K562 (cell line): ENCODE measurements at regions not wholly inside any gene's neighbourhood (a gene's known extent, or its start where the extent isn't known, plus 50 kb on each side); places are given as distances from the start of the nearest gene placed in this dataset.

Source experiments
- ATAC-seq: fragments of 200-7000 bp; cut with Tn5 transposase; 3 replicates; pipeline ENCODE4 v1.9.1; 2020; ENCODE audit warnings: moderate library complexity
- BruUV-seq: library from RNA; stranded (reverse); fragments of 400-500 nt; replicated peaks from 2 replicates; lab custom pipeline; 2021; lab: Mats Ljungman, UMichigan
- CTCF ChIA-PET: fragments of 300-600 bp; formaldehyde crosslinking; extraction: SDS; loops from one replicate; lab custom pipeline; 2021; ENCODE audit warnings: low intra/inter-chr PET ratio; lab: Yijun Ruan, JAX
- POLR2A ChIA-PET: fragments of 300-600, 350-650 bp; sonication (Branson Sonifier 250); formaldehyde crosslinking; extraction: SDS; loops from one replicate; lab custom pipeline; 2021; ENCODE audit warnings: antibody characterized with exemption, inconsistent platforms; lab: Yijun Ruan, JAX
- DNase-seq, 4 experiments: peaks; one replicate each; pipeline versions ENCODE4 v3.0.0 to v3.0.0-alpha.2; 2011 to 2018; ENCODE audit warnings: low spot score in 3 of 4, mixed read lengths in 3 of 4; ENCODE audit errors: extremely low read depth in 1 of 4
- FAIRE-seq: peaks from 2 replicates; lab custom pipeline; 2011; peaks lifted over from hg19 to GRCh38; lab: Jason Lieb, UNC
- H2AFZ ChIP-seq: 2 replicates; pipeline ENCODE4 v1.6.0; 2011; ENCODE audit warnings: low read depth, low read length, control low read depth, inconsistent platforms
- H3K27ac ChIP-seq: fragments of 200-600 bp; 3 replicates; pipeline ENCODE4 v1.8.0; 2011; ENCODE audit warnings: low read depth, mild to moderate bottlenecking, control low read depth, inconsistent platforms, low read length, moderate library complexity, mixed read lengths; ENCODE audit errors: extremely low read depth
- H3K27me3 ChIP-seq, 2 experiments: fragments of 300-600 bp in 1 of 2; 2 replicates in 1 of 2; 3 replicates in 1 of 2; pipeline versions ENCODE4 v1.6.0 to v1.8.0; 2011; ENCODE audit warnings: inconsistent platforms in 2 of 2, low read length in 2 of 2, mild to moderate bottlenecking in 1 of 2, mixed read lengths in 1 of 2, moderate library complexity in 1 of 2; ENCODE audit not compliant: control insufficient read depth in 2 of 2, insufficient read depth in 2 of 2
- H3K36me3 ChIP-seq: fragments of 300-600 bp; 3 replicates; pipeline ENCODE4 v1.8.0; 2011; ENCODE audit warnings: mild to moderate bottlenecking, low read length, inconsistent platforms; ENCODE audit not compliant: control insufficient read depth, insufficient read depth
- H3K4me1 ChIP-seq, 2 experiments: fragments of 200-600 bp in 1 of 2; replicated peaks in 1 of 2; 2 replicates in 1 of 2; 3 replicates in 1 of 2; pipeline versions ENCODE4 v1.5.1 to v1.8.0; 2011; ENCODE audit warnings: inconsistent platforms in 2 of 2, low read length in 2 of 2, mild to moderate bottlenecking in 1 of 2, mixed read lengths in 1 of 2, moderate library complexity in 1 of 2; ENCODE audit not compliant: control insufficient read depth in 2 of 2, insufficient read depth in 2 of 2
- H3K4me2 ChIP-seq: 2 replicates; pipeline ENCODE4 v1.6.1; 2011; ENCODE audit warnings: low read length, control low read depth, inconsistent platforms, mixed read lengths; ENCODE audit not compliant: insufficient read depth
- H3K4me3 ChIP-seq: fragments of 200-600 bp; sonication (generic), shearing (Covaris generic); 2 replicates; pipeline ENCODE4 v1.5.1; 2016; ENCODE audit warnings: control low read depth, inconsistent platforms
- H3K79me2 ChIP-seq: fragments of 200-600 bp; 3 replicates; pipeline ENCODE4 v1.8.0; 2011; ENCODE audit warnings: low read length, inconsistent platforms; ENCODE audit not compliant: control insufficient read depth, insufficient read depth
- H3K9ac ChIP-seq, 2 experiments: 2 replicates each; pipeline versions ENCODE4 v1.6.0 to v1.6.1; 2011; ENCODE audit warnings: low read depth in 2 of 2, low read length in 2 of 2, control low read depth in 1 of 2, inconsistent platforms in 1 of 2, mild to moderate bottlenecking in 1 of 2, mixed read lengths in 1 of 2; ENCODE audit not compliant: insufficient read depth in 1 of 2
- H3K9me1 ChIP-seq: one replicate; pipeline ENCODE4 v1.6.0; 2011; ENCODE audit warnings: inconsistent platforms, mild to moderate bottlenecking, low read length, moderate library complexity; ENCODE audit not compliant: control insufficient read depth, insufficient read depth
- H3K9me3 ChIP-seq: replicated peaks from 2 replicates; pipeline ENCODE4 v1.5.1; 2011; ENCODE audit warnings: low read depth, low read length, inconsistent platforms; ENCODE audit not compliant: control insufficient read depth, insufficient read depth
- H4K20me1 ChIP-seq: replicated peaks from 2 replicates; pipeline ENCODE4 v1.6.1; 2011; ENCODE audit warnings: low read length, inconsistent platforms, mixed read lengths; ENCODE audit not compliant: control insufficient read depth, insufficient read depth
- ARHGAP35 ChIP-seq: fragments of 450-650 bp; IDR thresholded peaks from 2 replicates; pipeline ENCODE4 v1.6.1; 2018; ENCODE audit not compliant: partially characterized antibody
- ESRRB ChIP-seq: fragments of 250-450 bp; sonication (Bioruptor Pico); IDR thresholded peaks from 2 replicates; pipeline ENCODE4 v1.5.0; 2020; ENCODE audit warnings: mild to moderate bottlenecking, moderate library complexity, borderline replicate concordance
- JUNB ChIP-seq: fragments of 450-650 bp; formaldehyde crosslinking; conservative IDR thresholded peaks from 2 replicates; pipeline ENCODE4 v1.4.0; 2020; ENCODE audit warnings: mild to moderate bottlenecking
- KAT8 ChIP-seq: fragments of 450-650 bp; IDR thresholded peaks from 2 replicates; pipeline ENCODE4 v1.6.1; 2016; ENCODE audit warnings: low read depth, mild to moderate bottlenecking
- MAZ ChIP-seq, 2 experiments: fragments of 450-650 bp in 1 of 2; sonication (generic) in 1 of 2; formaldehyde crosslinking; IDR thresholded peaks in 1 of 2; conservative IDR thresholded peaks in 1 of 2; 2 replicates each; pipeline versions ENCODE4 v1.4.0 to v1.5.0; 2020; ENCODE audit warnings: mild to moderate bottlenecking in 1 of 2, missing genetic modification reagents in 1 of 2
- MBD2 ChIP-seq: sonication (generic); IDR thresholded peaks from 2 replicates; pipeline ENCODE4 v1.6.1; 2016; ENCODE audit warnings: low read depth, borderline replicate concordance
- NCOA2 ChIP-seq, 2 experiments: fragments of 450-650 bp; IDR thresholded peaks; 2 replicates each; pipeline ENCODE4 v1.6.1; 2018; ENCODE audit warnings: mild to moderate bottlenecking in 2 of 2, moderate library complexity in 1 of 2; ENCODE audit not compliant: partially characterized antibody in 2 of 2
- NR4A1 ChIP-seq, 2 experiments: fragments of 250-450 bp in 1 of 2; fragments of 450-650 bp in 1 of 2; sonication (Bioruptor Pico) in 1 of 2; IDR thresholded peaks; 2 replicates each; pipeline versions ENCODE4 v1.4.0 to v1.6.1; 2016 to 2020; ENCODE audit warnings: mild to moderate bottlenecking in 2 of 2, missing compliant biosample characterization in 1 of 2, missing genetic modification characterization in 1 of 2, moderate library complexity in 1 of 2
- TRIM24 ChIP-seq, 2 experiments: fragments of 450-650 bp; IDR thresholded peaks; 2 replicates each; pipeline ENCODE4 v1.6.1; 2016
- ZNF134 ChIP-seq: fragments of 250-450 bp; sonication (Bioruptor Pico); conservative IDR thresholded peaks from 2 replicates; pipeline ENCODE4 v1.4.0; 2020
- ZNF444 ChIP-seq: fragments of 250-450 bp; sonication (Bioruptor Pico); IDR thresholded peaks from 2 replicates; pipeline ENCODE4 v1.4.0; 2020; ENCODE audit warnings: mild to moderate bottlenecking, moderate library complexity
- ZZZ3 ChIP-seq: fragments of 450-650 bp; IDR thresholded peaks from 2 replicates; pipeline ENCODE4 v1.6.1; 2016; ENCODE audit warnings: antibody characterized with exemption, mild to moderate bottlenecking, moderate library complexity
- WGBS: fragments of 100-300 bp; shearing (Covaris generic); methylation state at CpG from one replicate; pipeline ENCODE4 v1.1.6; 2016; ENCODE audit warnings: low coverage, mixed read lengths; ENCODE audit not compliant: insufficient coverage; ENCODE audit errors: missing lambda C conversion rate; 5-methylcytosine and 5-hydroxymethylcytosine counted together
- in situ Hi-C: fragments of 300-500 bp; cut with MboI; formaldehyde crosslinking; loops from 4 replicates; pipeline ENCODE4 v1.15.0; 2018; ENCODE audit warnings: inconsistent platforms, mixed read lengths
- intact Hi-C: fragments of 100-400 bp; cut with micrococcal nuclease; formaldehyde crosslinking; loops from 2 replicates; pipeline ENCODE4 v1.14.2; 2022
- TF ChIP-seq, protein P1 (sequence below): fragments of 250-450 bp; sonication (Bioruptor Pico); IDR thresholded peaks from 2 replicates; pipeline ENCODE4 v1.6.1; 2021; ENCODE audit warnings: mild to moderate bottlenecking
- TF ChIP-seq, protein P2 (sequence below): fragments of 450-650 bp; formaldehyde crosslinking; IDR thresholded peaks from 2 replicates; pipeline ENCODE4 v1.4.0; 2022; ENCODE audit warnings: missing genetic modification characterization
- TF ChIP-seq, protein P3 (sequence below): fragments of 250-450 bp; sonication (Bioruptor Pico); IDR thresholded peaks from 2 replicates; pipeline ENCODE4 v1.5.0; 2021; ENCODE audit warnings: mild to moderate bottlenecking, borderline replicate concordance
- TF ChIP-seq, protein P4 (sequence below), 2 experiments: fragments of 450-650 bp in 1 of 2; sonication (generic) in 1 of 2; formaldehyde crosslinking in 1 of 2; IDR thresholded peaks in 1 of 2; conservative IDR thresholded peaks in 1 of 2; 2 replicates each; pipeline versions ENCODE4 v1.6.1 to v1.8.1; 2016 to 2023; ENCODE audit warnings: mild to moderate bottlenecking in 2 of 2, moderate library complexity in 2 of 2, inconsistent platforms in 1 of 2, missing genetic modification reagents in 1 of 2
- TF ChIP-seq, protein P5 (sequence below): fragments of 250-450 bp; sonication (Bioruptor Pico); IDR thresholded peaks from 2 replicates; pipeline ENCODE4 v1.8.0; 2021; ENCODE audit warnings: mild to moderate bottlenecking, moderate library complexity

DNA sequence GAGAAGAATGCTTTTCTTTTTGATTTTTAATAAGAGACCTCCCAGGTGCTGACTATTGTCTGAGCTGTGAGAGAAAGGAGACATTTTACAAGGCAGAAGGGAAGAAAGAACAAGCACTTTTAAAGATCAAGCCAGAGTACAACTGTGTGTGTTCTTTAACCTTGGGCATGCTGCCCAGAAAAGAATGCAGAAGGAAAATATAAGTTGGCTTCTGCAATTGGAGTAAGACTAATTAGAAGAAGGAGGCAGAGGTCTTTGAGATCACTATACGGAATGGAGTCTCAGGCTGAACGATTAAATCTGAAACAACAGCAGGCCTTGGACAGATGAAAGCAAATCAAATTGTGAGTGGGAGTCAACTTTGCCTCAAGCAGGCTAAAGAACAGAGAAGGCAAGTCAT, 230.5 kb downstream of the ATP23 start:
- Histone ChIP-seq H3K4me1 (no peaks in the 10 kb centered on the region), H3K27ac (no peak overlapping the region), H3K9me3 (no peaks in the 10 kb centered on the region), H3K79me2 (no peaks in the 10 kb centered on the region), H2AFZ (no peak overlapping the region), H3K27me3 (peaks cover 0 to 4% of the 10 kb centered on the region in 2 experiments; a peak in 1 of 5 replicates), H3K4me2 (no peak overlapping the region), H3K9ac (no peak overlapping the region), H4K20me1 (no peaks in the 10 kb centered on the region), H3K9me1 (no peaks in the 10 kb centered on the region), H3K36me3 (no peaks in the 10 kb centered on the region), H3K4me3 (no peak overlapping the region)
- FAIRE-seq (no peak), DNase-seq (no peak), ATAC-seq (no peak)
- BruUV-seq = no TSS peak
- intact Hi-C loops (no loop called here), in situ Hi-C loops (no loop called here)
- CTCF ChIA-PET = no interaction called here
- 3% methylated on average over 2 of the region's 2 CpGs for WGBS
- POLR2A ChIA-PET = interaction anchor here (0.7 kb wide), 1 partner anchor 95 kb away, joined by 3 read pairs; no protein-coding TSS in a partner anchor
- TF ChIP-seq TRIM24 (IDR thresholded peaks at IDR 0.05) = no peak
- TF ChIP-seq, protein P1, sequence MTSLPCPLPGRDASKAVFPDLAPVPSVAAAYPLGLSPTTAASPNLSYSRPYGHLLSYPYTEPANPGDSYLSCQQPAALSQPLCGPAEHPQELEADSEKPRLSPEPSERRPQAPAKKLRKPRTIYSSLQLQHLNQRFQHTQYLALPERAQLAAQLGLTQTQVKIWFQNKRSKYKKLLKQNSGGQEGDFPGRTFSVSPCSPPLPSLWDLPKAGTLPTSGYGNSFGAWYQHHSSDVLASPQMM (CRISPR knock-in tag) = no peak
- TF ChIP-seq, protein P2, sequence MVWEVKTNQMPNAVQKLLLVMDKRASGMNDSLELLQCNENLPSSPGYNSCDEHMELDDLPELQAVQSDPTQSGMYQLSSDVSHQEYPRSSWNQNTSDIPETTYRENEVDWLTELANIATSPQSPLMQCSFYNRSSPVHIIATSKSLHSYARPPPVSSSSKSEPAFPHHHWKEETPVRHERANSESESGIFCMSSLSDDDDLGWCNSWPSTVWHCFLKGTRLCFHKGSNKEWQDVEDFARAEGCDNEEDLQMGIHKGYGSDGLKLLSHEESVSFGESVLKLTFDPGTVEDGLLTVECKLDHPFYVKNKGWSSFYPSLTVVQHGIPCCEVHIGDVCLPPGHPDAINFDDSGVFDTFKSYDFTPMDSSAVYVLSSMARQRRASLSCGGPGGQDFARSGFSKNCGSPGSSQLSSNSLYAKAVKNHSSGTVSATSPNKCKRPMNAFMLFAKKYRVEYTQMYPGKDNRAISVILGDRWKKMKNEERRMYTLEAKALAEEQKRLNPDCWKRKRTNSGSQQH (CRISPR knock-in tag) = no peak
- no peak for TF ChIP-seq NR4A1 (CRISPR knock-in tag; IDR thresholded peaks at IDR 0.05)
- TF ChIP-seq NR4A1 (tag; IDR thresholded peaks at IDR 0.05) = no peak
- TF ChIP-seq, protein P3, sequence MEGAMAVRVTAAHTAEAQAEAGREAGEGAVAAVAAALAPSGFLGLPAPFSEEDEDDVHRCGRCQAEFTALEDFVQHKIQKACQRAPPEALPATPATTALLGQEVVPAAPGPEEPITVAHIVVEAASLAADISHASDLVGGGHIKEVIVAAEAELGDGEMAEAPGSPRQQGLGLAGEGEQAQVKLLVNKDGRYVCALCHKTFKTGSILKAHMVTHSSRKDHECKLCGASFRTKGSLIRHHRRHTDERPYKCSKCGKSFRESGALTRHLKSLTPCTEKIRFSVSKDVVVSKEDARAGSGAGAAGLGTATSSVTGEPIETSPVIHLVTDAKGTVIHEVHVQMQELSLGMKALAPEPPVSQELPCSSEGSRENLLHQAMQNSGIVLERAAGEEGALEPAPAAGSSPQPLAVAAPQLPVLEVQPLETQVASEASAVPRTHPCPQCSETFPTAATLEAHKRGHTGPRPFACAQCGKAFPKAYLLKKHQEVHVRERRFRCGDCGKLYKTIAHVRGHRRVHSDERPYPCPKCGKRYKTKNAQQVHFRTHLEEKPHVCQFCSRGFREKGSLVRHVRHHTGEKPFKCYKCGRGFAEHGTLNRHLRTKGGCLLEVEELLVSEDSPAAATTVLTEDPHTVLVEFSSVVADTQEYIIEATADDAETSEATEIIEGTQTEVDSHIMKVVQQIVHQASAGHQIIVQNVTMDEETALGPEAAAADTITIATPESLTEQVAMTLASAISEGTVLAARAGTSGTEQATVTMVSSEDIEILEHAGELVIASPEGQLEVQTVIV (CRISPR knock-in tag) = no peak
- TF ChIP-seq MBD2 = no peak
- TF ChIP-seq, protein P4, sequence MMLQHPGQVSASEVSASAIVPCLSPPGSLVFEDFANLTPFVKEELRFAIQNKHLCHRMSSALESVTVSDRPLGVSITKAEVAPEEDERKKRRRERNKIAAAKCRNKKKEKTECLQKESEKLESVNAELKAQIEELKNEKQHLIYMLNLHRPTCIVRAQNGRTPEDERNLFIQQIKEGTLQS (IDR thresholded peaks at IDR 0.05) = no peak
- TF ChIP-seq, protein P4 (CRISPR knock-in tag; conservative IDR thresholded peaks at IDR 0.05) = no peak
- no peak for TF ChIP-seq JUNB (CRISPR knock-in tag)
- TF ChIP-seq ZNF444 (CRISPR knock-in tag) = no peak
- no peak for TF ChIP-seq ARHGAP35
- no peak for TF ChIP-seq MAZ (CRISPR knock-in tag; conservative IDR thresholded peaks at IDR 0.05 in 1 of 2, IDR thresholded peaks at IDR 0.05 in 1 of 2)
- TF ChIP-seq, protein P5, sequence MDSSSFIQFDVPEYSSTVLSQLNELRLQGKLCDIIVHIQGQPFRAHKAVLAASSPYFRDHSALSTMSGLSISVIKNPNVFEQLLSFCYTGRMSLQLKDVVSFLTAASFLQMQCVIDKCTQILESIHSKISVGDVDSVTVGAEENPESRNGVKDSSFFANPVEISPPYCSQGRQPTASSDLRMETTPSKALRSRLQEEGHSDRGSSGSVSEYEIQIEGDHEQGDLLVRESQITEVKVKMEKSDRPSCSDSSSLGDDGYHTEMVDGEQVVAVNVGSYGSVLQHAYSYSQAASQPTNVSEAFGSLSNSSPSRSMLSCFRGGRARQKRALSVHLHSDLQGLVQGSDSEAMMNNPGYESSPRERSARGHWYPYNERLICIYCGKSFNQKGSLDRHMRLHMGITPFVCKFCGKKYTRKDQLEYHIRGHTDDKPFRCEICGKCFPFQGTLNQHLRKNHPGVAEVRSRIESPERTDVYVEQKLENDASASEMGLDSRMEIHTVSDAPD (CRISPR knock-in tag) = no peak
- no peak for TF ChIP-seq ZNF134 (CRISPR knock-in tag)
- no peak for TF ChIP-seq ZZZ3
- no peak for TF ChIP-seq ESRRB (CRISPR knock-in tag)
- TF ChIP-seq KAT8 = no peak
- no peak for TF ChIP-seq NCOA2 (IDR thresholded peaks at IDR 0.05; ENCODE audit: partially characterized antibody in 2 of 2)
